Glutamatergic neuron (in vitro differentiated cells): ENCODE measurements at regions not wholly inside any gene's neighbourhood (a gene's known extent, or its start where the extent isn't known, plus 50 kb on each side); places are given as distances from the start of the nearest gene placed in this dataset.
"Not testable (repeated sequence)": the region's sequence is repeated elsewhere in the genome, so short reads cannot be mapped to it uniquely, and the experiment has no call there.

ENCODE experiments used
- DNase-seq: peaks from one replicate; pipeline ENCODE4 v3.0.0; 2022
- H3K27ac Mint-ChIP-seq: one replicate; pipeline ENCODE4 v1.8.0; 2020; ENCODE audit warnings: mild to moderate bottlenecking, mixed read lengths, inconsistent platforms; ENCODE audit not compliant: unreplicated experiment
- H3K27me3 Mint-ChIP-seq: one replicate; pipeline ENCODE4 v1.8.0; 2020; ENCODE audit warnings: mild to moderate bottlenecking, moderate library complexity, mixed read lengths, inconsistent platforms; ENCODE audit not compliant: unreplicated experiment
- H3K36me3 Mint-ChIP-seq: one replicate; pipeline ENCODE4 v1.8.0; 2020; ENCODE audit warnings: mild to moderate bottlenecking, mixed read lengths, inconsistent platforms; ENCODE audit not compliant: unreplicated experiment
- H3K4me1 Mint-ChIP-seq: one replicate; pipeline ENCODE4 v1.8.0; 2020; ENCODE audit warnings: mild to moderate bottlenecking, low read depth, mixed read lengths, inconsistent platforms; ENCODE audit not compliant: unreplicated experiment
- H3K4me3 Mint-ChIP-seq: one replicate; pipeline ENCODE4 v1.8.0; 2020; ENCODE audit warnings: mild to moderate bottlenecking, mixed read lengths, inconsistent platforms; ENCODE audit not compliant: unreplicated experiment
- H3K9me3 Mint-ChIP-seq: one replicate; pipeline ENCODE4 v1.8.0; 2020; ENCODE audit warnings: mild to moderate bottlenecking, moderate library complexity, mixed read lengths, inconsistent platforms; ENCODE audit not compliant: unreplicated experiment
- TF ChIP-seq, protein P1 (sequence below): fragments of 200-600 bp; sonication (generic); IDR thresholded peaks from one replicate; pipeline ENCODE4 v1.5.0; 2021; ENCODE audit not compliant: partially characterized antibody, unreplicated experiment

DNA sequence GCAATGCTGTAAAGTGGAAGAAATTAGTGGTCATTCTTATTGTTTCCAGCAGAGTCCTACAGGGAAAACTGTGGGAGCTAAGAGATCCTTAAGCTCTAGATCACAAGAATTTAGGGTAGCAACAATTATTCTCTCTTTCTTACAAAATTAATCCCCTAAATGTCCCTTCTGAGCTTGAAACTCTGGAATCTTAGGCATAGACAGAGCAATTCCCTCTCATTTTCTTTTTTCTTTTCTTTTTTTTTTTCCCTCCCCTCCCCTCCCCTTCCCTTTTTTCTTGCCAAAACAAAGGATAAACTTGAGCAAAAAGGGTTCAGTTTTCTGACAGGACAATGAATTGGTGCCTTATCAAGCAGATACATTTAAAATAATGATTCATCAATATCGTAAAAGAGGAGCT, 441.0 kb downstream of the DSC3 start:
- TF ChIP-seq, protein P1, sequence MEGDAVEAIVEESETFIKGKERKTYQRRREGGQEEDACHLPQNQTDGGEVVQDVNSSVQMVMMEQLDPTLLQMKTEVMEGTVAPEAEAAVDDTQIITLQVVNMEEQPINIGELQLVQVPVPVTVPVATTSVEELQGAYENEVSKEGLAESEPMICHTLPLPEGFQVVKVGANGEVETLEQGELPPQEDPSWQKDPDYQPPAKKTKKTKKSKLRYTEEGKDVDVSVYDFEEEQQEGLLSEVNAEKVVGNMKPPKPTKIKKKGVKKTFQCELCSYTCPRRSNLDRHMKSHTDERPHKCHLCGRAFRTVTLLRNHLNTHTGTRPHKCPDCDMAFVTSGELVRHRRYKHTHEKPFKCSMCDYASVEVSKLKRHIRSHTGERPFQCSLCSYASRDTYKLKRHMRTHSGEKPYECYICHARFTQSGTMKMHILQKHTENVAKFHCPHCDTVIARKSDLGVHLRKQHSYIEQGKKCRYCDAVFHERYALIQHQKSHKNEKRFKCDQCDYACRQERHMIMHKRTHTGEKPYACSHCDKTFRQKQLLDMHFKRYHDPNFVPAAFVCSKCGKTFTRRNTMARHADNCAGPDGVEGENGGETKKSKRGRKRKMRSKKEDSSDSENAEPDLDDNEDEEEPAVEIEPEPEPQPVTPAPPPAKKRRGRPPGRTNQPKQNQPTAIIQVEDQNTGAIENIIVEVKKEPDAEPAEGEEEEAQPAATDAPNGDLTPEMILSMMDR, result no peak
- peaks cover 7% of the 10 kb centered on the region for H3K9me3 Mint-ChIP-seq
- H3K27me3 Mint-ChIP-seq, result no peaks in the 10 kb centered on the region
- H3K4me3 Mint-ChIP-seq, result no peak overlapping the region
- H3K36me3 Mint-ChIP-seq, result no peaks in the 10 kb centered on the region
- no peaks in the 10 kb centered on the region for H3K4me1 Mint-ChIP-seq
- DNase-seq, result no peak
- no peak overlapping the region for H3K27ac Mint-ChIP-seq

DNA sequence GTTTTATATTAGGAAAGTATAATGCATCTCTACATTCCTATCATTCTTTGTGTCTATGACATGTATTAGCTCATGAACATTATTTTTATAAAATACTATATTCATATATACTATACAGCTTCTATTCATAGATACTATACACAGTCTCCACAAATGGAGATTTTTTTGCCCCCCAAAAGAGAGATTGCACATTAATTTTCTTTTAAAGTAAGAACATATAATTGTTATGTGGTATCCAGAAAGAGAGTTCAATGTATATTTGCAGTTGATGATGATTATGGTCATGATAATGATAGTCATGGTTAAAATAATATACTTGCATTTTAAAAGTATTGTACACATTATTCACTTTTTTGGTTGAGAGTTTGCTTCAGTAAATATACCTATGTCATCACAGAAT, 445.3 kb downstream of the DSC3 start:
- Mint-ChIP-seq H3K9me3 (peaks cover 3% of the 10 kb centered on the region), H3K36me3 (no peaks in the 10 kb centered on the region), H3K27me3 (no peaks in the 10 kb centered on the region), H3K4me1 (no peaks in the 10 kb centered on the region), H3K4me3 (no peak overlapping the region), H3K27ac (no peak overlapping the region)
- TF ChIP-seq, protein P1, result no peak
- DNase-seq, result no peak

DNA sequence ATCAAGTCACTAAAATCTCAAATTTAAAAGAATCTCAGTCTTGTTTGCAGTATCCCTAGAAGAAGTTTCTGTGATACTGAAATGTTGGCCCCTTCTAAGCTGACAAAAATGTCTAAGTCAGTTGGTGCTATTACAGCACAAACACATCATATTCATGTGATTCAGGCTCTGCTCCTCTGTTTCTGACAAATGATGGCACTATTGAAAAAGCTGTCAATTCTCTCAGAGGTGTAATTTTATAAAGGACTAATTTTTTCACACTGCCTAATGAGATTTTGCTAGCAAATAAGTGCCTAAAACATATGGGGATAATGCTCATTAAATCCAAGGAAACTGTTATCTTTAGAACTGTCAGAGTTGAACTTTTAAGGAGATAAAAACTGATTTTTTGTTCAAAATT, 445.9 kb downstream of the DSC3 start:
- no peak for DNase-seq
- Mint-ChIP-seq H3K36me3 (no peaks in the 10 kb centered on the region), H3K4me1 (no peaks in the 10 kb centered on the region), H3K9me3 (peaks cover 3% of the 10 kb centered on the region), H3K27ac (no peak overlapping the region), H3K27me3 (no peaks in the 10 kb centered on the region), H3K4me3 (no peak overlapping the region)
- TF ChIP-seq, protein P1, result no peak

- Mint-ChIP-seq H3K27me3 (no peaks in the 10 kb centered on the region), H3K4me3 (no peak overlapping the region), H3K36me3 (no peaks in the 10 kb centered on the region), H3K9me3 (peaks cover 3% of the 10 kb centered on the region), H3K27ac (no peak overlapping the region), H3K4me1 (peaks cover 2% of the 10 kb centered on the region)
- TF ChIP-seq, protein P1, result no peak
- no peak for DNase-seq
Measured at GRCh38 chr18:30595942-30596341, 446.6 kb downstream of the DSC3 start.

DNA sequence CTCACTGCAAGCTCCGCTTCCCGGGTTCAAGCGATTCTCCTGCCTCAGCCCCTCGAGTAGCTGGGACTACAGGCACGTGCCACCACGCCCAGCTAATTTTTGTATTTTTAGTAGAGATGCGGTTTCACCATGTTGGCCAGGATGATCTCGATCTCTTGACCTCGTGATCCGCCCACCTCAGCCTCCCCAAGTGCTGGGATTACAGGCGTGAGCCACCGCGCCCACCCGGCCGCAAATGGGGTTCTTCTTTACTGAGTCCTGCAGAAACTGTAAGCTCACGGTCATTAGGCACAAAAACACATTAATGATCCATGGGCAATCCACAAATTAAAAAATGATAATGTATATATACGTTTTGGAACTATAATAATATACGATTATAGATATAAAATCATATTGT, 447.6 kb downstream of the DSC3 start:
- H3K36me3 Mint-ChIP-seq, H3K4me3 Mint-ChIP-seq, DNase-seq, H3K9me3 Mint-ChIP-seq, H3K27ac Mint-ChIP-seq, H3K4me1 Mint-ChIP-seq, H3K27me3 Mint-ChIP-seq: not testable (repeated sequence)

GRCh38 chr18:30591462-30591861, 451.1 kb downstream of the DSC3 start:
- no peak for DNase-seq
- Mint-ChIP-seq H3K27me3 (no peaks in the 10 kb centered on the region), H3K4me1 (peaks cover 3% of the 10 kb centered on the region), H3K9me3 (peaks cover 3% of the 10 kb centered on the region), H3K36me3 (no peaks in the 10 kb centered on the region), H3K27ac (no peak overlapping the region), H3K4me3 (no peak overlapping the region)
- TF ChIP-seq, protein P1, result no peak
